Activated CD4-positive, alpha-beta memory T cell treated with anti-CD3 and anti-CD28 coated beads, Interleukin-2, amount 10 ng/mL, durations not matched to agents 7 days and 5 days (primary cell): ENCODE measurements at regions not wholly inside any gene's neighbourhood (a gene's known extent, or its start where the extent isn't known, plus 50 kb on each side); places are given as distances from the start of the nearest gene placed in this dataset.

Experiments used
- CTCF ChIA-PET: fragments of 350-600 bp; sonication (Branson Sonifier 250); formaldehyde crosslinking; loops from one replicate; lab custom pipeline; 2021; ENCODE audit warnings: antibody characterized with exemption, inconsistent platforms; lab: Charles Lee
- POLR2A ChIA-PET: fragments of 350-600 bp; sonication (Branson Sonifier 250); formaldehyde crosslinking; loops from one replicate; lab custom pipeline; 2021; ENCODE audit warnings: antibody characterized with exemption; lab: Charles Lee
- DNase-seq: peaks from one replicate; pipeline ENCODE4 v3.0.0-alpha.2; 2020
- H3K27ac Mint-ChIP-seq: one replicate; pipeline ENCODE4 v1.8.0; 2021; ENCODE audit warnings: mild to moderate bottlenecking, mixed read lengths
- H3K27me3 Mint-ChIP-seq: one replicate; pipeline ENCODE4 v1.8.0; 2021; ENCODE audit warnings: mixed read lengths
- H3K36me3 Mint-ChIP-seq: one replicate; pipeline ENCODE4 v1.8.0; 2021; ENCODE audit warnings: low read depth, mixed read lengths
- H3K4me1 Mint-ChIP-seq: one replicate; pipeline ENCODE4 v1.8.0; 2021; ENCODE audit warnings: mixed read lengths
- H3K4me3 Mint-ChIP-seq: one replicate; pipeline ENCODE4 v1.8.0; 2021; ENCODE audit warnings: mild to moderate bottlenecking, mixed read lengths
- H3K9me3 Mint-ChIP-seq: one replicate; pipeline ENCODE4 v1.8.0; 2021; ENCODE audit warnings: mixed read lengths

GRCh38 chr22:48154943-48155240, 1392.4 kb downstream of the TBC1D22A start:
- Mint-ChIP-seq H3K4me3 (no peak overlapping the region), H3K4me1 (no peaks in the 10 kb centered on the region), H3K9me3 (no peaks in the 10 kb centered on the region), H3K27ac (no peak overlapping the region), H3K27me3 (no peaks in the 10 kb centered on the region), H3K36me3 (no peaks in the 10 kb centered on the region)
- CTCF ChIA-PET, result no interaction called here
- no peak for DNase-seq
- POLR2A ChIA-PET, result no interaction called here

- H3K27ac Mint-ChIP-seq, result no peak overlapping the region
- no peak overlapping the region for H3K4me3 Mint-ChIP-seq
- no peaks in the 10 kb centered on the region for H3K4me1 Mint-ChIP-seq
- H3K9me3 Mint-ChIP-seq, result no peaks in the 10 kb centered on the region
- DNase-seq, result no peak
- H3K36me3 Mint-ChIP-seq, result no peaks in the 10 kb centered on the region
- POLR2A ChIA-PET, result no interaction called here
- CTCF ChIA-PET, result no interaction called here
- H3K27me3 Mint-ChIP-seq, result no peaks in the 10 kb centered on the region
Observed at GRCh38 chr22:48154169-48154942, 1391.9 kb downstream of the TBC1D22A start.

GRCh38 chr22:48153726-48154125, 1391.3 kb downstream of the TBC1D22A start:
- no peak for DNase-seq
- Mint-ChIP-seq H3K27me3 (no peaks in the 10 kb centered on the region), H3K4me3 (no peak overlapping the region), H3K27ac (no peak overlapping the region), H3K4me1 (no peaks in the 10 kb centered on the region), H3K9me3 (no peaks in the 10 kb centered on the region), H3K36me3 (no peaks in the 10 kb centered on the region)
- ChIA-PET CTCF (no interaction called here), POLR2A (no interaction called here)

DNA sequence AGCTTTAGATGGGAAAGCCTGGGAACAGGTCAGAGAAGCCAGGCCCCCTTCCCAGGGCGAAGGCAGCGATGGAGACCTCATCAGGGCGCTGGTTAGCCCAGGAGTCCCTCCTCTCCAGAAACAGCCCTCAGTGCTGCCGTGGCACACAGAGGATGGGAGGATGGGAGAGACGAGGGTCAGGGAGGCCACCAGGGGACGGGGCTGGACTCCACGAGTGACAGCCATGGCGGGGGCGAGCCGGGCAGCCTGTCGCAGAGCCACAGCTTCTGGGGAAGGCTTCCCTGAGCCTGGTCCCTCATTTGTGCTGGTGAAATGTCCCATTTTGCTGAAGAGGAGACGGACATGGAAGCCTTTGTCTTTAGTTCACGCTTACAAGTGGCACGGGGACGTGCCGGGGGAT, 1390.5 kb downstream of the TBC1D22A start:
- no peaks in the 10 kb centered on the region for H3K27me3 Mint-ChIP-seq
- DNase-seq, result no peak
- POLR2A ChIA-PET, result no interaction called here
- H3K36me3 Mint-ChIP-seq, result no peaks in the 10 kb centered on the region
- CTCF ChIA-PET, result no interaction called here
- no peaks in the 10 kb centered on the region for H3K4me1 Mint-ChIP-seq
- no peak overlapping the region for H3K4me3 Mint-ChIP-seq
- H3K27ac Mint-ChIP-seq, result no peak overlapping the region
- H3K9me3 Mint-ChIP-seq, result no peaks in the 10 kb centered on the region

GRCh38 chr22:48152164-48152775, 1389.8 kb downstream of the TBC1D22A start:
- H3K27ac Mint-ChIP-seq, result no peak overlapping the region
- no peak overlapping the region for H3K4me3 Mint-ChIP-seq
- no peaks in the 10 kb centered on the region for H3K9me3 Mint-ChIP-seq
- H3K27me3 Mint-ChIP-seq, result no peaks in the 10 kb centered on the region
- CTCF ChIA-PET, result no interaction called here
- DNase-seq, result no peak
- H3K36me3 Mint-ChIP-seq, result no peaks in the 10 kb centered on the region
- POLR2A ChIA-PET, result no interaction called here
- H3K4me1 Mint-ChIP-seq, result no peaks in the 10 kb centered on the region

DNA sequence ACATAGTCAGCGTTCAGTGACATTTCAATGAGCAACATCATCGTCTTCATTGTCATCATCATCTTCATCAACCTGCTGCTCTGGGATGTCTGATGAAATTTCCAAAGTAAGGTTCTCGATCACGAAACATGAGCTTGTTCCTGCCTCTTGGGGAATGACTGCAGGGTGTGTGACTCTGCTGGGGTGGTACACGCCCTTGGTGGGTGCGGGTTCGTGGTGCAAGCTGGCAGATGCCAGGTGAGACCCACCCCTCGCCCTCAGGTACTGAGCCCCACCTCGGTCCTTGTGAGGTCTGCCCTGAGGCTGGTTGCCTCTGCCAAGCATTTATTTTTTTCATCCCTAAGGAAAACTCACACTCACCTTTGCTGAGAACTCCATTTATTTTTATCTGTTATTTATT, 1389.2 kb downstream of the TBC1D22A start:
- Mint-ChIP-seq H3K4me3 (no peak overlapping the region), H3K27ac (no peak overlapping the region), H3K36me3 (no peaks in the 10 kb centered on the region), H3K27me3 (no peaks in the 10 kb centered on the region), H3K4me1 (no peaks in the 10 kb centered on the region), H3K9me3 (no peaks in the 10 kb centered on the region)
- POLR2A ChIA-PET, result no interaction called here
- CTCF ChIA-PET, result no interaction called here
- no peak for DNase-seq

DNA sequence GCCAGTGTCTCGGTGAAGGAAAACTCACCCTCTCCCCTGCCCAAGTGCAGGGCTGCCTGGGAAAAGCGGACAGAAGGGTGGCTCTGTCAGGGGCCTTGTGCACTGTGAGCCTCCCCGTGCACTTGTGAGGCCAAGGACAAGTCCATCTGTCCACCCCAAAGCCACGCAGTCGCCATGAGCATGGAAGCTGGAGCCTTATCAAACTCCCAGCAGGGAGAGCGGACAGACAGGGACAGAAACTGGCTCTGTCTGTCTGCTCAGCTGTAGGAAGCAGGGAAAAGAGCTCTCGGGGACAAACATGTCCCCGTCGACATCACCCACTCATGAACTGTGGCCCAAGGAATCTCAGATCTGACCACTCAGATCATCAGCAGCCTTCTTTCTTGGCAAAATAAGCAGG, 1385.4 kb downstream of the TBC1D22A start:
- H3K4me1 Mint-ChIP-seq, result no peaks in the 10 kb centered on the region
- no peak for DNase-seq
- no peaks in the 10 kb centered on the region for H3K9me3 Mint-ChIP-seq
- no peak overlapping the region for H3K27ac Mint-ChIP-seq
- H3K36me3 Mint-ChIP-seq, result no peaks in the 10 kb centered on the region
- ChIA-PET CTCF (no interaction called here), POLR2A (no interaction called here)
- no peak overlapping the region for H3K4me3 Mint-ChIP-seq
- H3K27me3 Mint-ChIP-seq, result peaks cover 2% of the 10 kb centered on the region

GRCh38 chr22:48147404-48147803, 1385.0 kb downstream of the TBC1D22A start:
- no peaks in the 10 kb centered on the region for H3K36me3 Mint-ChIP-seq
- POLR2A ChIA-PET, result no interaction called here
- CTCF ChIA-PET, result no interaction called here
- peaks cover 2% of the 10 kb centered on the region for H3K27me3 Mint-ChIP-seq
- no peaks in the 10 kb centered on the region for H3K9me3 Mint-ChIP-seq
- H3K27ac Mint-ChIP-seq, result no peak overlapping the region
- no peak overlapping the region for H3K4me3 Mint-ChIP-seq
- no peak for DNase-seq
- no peaks in the 10 kb centered on the region for H3K4me1 Mint-ChIP-seq

DNA sequence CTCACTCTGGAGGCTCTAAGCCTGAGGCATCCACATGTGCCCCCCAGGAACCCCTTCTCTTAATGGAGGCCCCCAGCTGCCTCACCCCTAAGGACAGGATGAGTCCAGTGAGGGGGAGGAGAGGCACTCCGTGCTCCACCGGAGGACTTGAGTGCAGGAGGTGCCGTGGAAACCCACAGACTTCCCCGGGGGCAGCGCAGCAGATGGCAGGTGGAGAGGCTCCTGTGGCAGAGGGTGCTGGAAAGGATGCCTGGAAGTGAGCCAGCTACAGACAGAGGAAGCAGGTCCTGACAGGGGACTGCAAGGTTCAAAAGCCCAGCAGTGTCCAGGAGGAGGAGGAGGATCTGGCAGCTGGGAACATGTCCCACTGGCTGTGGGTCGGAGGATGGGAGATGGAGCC, 1384.0 kb downstream of the TBC1D22A start:
- no peaks in the 10 kb centered on the region for H3K9me3 Mint-ChIP-seq
- POLR2A ChIA-PET, result no interaction called here

DNA sequence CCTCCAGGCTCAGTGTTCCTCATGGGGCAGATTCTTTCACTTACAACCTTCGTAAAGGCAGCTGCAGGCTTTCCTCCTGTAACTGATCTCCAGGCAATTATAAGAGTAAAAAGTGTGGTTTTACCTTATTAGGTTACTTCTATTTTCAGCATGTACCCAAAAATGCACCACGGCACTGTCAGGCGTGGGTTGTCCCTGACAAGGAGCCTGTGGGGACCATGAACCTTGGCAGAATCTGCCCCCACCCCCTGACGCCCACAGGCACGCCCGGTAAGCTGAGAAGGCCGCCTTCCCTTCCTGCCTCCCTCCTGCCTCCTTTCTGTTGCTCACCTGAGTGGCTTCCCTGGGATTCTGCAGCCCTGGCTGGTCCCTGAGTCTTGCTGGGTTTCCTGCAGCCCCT, 1383.3 kb downstream of the TBC1D22A start:
- POLR2A ChIA-PET, result no interaction called here
- DNase-seq, result no peak
- Mint-ChIP-seq H3K9me3 (no peaks in the 10 kb centered on the region), H3K4me3 (no peak overlapping the region), H3K27ac (no peak overlapping the region), H3K4me1 (no peaks in the 10 kb centered on the region), H3K36me3 (no peaks in the 10 kb centered on the region), H3K27me3 (peaks cover 2% of the 10 kb centered on the region)
- CTCF ChIA-PET, result no interaction called here

More for the DNA sequence above, 1384.0 kb downstream of the TBC1D22A start:
- CTCF ChIA-PET, result no interaction called here
- H3K4me3 Mint-ChIP-seq, result no peak overlapping the region
- no peaks in the 10 kb centered on the region for H3K36me3 Mint-ChIP-seq
- peaks cover 2% of the 10 kb centered on the region for H3K27me3 Mint-ChIP-seq
- H3K27ac Mint-ChIP-seq, result no peak overlapping the region
- no peak for DNase-seq
- H3K4me1 Mint-ChIP-seq, result no peaks in the 10 kb centered on the region

DNA sequence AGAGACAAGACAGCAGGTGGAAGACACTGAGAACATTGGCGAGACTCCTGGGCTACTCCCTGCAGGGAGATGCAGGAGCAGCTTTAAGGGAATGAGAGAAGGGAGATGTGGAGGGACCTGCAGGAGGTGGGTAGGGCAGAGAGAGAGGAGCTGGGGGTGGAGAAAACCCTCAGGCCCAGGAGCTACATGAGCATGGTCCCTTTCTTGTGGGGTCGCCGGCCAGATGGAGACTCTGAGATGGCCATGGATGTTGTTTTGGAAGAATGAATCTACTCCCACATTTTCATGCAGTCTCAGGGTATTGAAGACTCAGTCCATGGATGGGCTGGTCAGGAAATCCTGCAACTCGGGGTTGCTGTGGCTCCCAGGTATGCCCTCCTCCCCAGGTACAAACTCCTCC, 1381.9 kb downstream of the TBC1D22A start:
- ChIA-PET POLR2A (no interaction called here), CTCF (no interaction called here)
- Mint-ChIP-seq H3K36me3 (no peaks in the 10 kb centered on the region), H3K4me3 (no peak overlapping the region), H3K9me3 (no peaks in the 10 kb centered on the region), H3K27me3 (peaks cover 2% of the 10 kb centered on the region), H3K27ac (no peak overlapping the region), H3K4me1 (no peaks in the 10 kb centered on the region)
- no peak for DNase-seq

DNA sequence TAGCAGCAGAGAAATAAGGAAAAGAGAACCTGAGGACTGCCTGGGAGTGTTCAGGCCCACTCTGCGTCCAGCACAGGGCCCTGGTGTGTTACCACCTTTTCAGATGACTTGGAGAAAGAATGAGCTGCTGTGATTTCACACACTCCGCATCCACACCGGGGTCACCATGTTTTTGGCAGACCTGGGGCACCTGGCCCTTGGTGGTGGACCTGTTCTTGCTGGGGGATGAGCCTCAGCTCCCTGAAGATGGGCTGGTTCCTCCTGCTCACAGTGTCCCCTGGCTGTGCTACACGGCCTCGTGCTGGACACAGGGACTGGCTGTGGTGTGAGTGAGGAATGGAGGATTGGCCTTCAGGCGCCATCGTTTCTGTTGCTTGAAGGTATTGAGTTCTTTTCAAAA, 1381.4 kb downstream of the TBC1D22A start:
- ChIA-PET POLR2A (no interaction called here), CTCF (no interaction called here)
- H3K27ac Mint-ChIP-seq, result no peak overlapping the region
- H3K9me3 Mint-ChIP-seq, result no peaks in the 10 kb centered on the region
- DNase-seq, result no peak
- H3K36me3 Mint-ChIP-seq, result no peaks in the 10 kb centered on the region
- H3K27me3 Mint-ChIP-seq, result peaks cover 2% of the 10 kb centered on the region
- H3K4me1 Mint-ChIP-seq, result no peaks in the 10 kb centered on the region
- no peak overlapping the region for H3K4me3 Mint-ChIP-seq

GRCh38 chr22:48142388-48142787, 1379.9 kb downstream of the TBC1D22A start:
- H3K4me1 Mint-ChIP-seq, result no peaks in the 10 kb centered on the region
- no peaks in the 10 kb centered on the region for H3K36me3 Mint-ChIP-seq
- CTCF ChIA-PET, result no interaction called here

GRCh38 chr22:48141301-48141700, 1378.9 kb downstream of the TBC1D22A start:
- H3K4me3 Mint-ChIP-seq, result no peak overlapping the region
- H3K27me3 Mint-ChIP-seq, result peaks cover 2% of the 10 kb centered on the region
- CTCF ChIA-PET, result no interaction called here

More at GRCh38 chr22:48142388-48142787, 1379.9 kb downstream of the TBC1D22A start:
- POLR2A ChIA-PET, result no interaction called here
- no peak overlapping the region for H3K4me3 Mint-ChIP-seq
- H3K9me3 Mint-ChIP-seq, result no peaks in the 10 kb centered on the region
- peaks cover 2% of the 10 kb centered on the region for H3K27me3 Mint-ChIP-seq
- no peak for DNase-seq
- H3K27ac Mint-ChIP-seq, result no peak overlapping the region

More at GRCh38 chr22:48141301-48141700, 1378.9 kb downstream of the TBC1D22A start:
- H3K36me3 Mint-ChIP-seq, result no peaks in the 10 kb centered on the region
- POLR2A ChIA-PET, result no interaction called here
- DNase-seq, result no peak
- no peaks in the 10 kb centered on the region for H3K4me1 Mint-ChIP-seq
- no peaks in the 10 kb centered on the region for H3K9me3 Mint-ChIP-seq
- H3K27ac Mint-ChIP-seq, result no peak overlapping the region
